Stimulated activated CD8-positive, alpha-beta memory T cell treated with anti-CD3 and anti-CD28 coated beads, Interleukin-7, amount 100 ng/mL, for 24 hours (primary cell): ENCODE measurements at regions not wholly inside any gene's neighbourhood (a gene's known extent, or its start where the extent isn't known, plus 50 kb on each side); places are given as distances from the start of the nearest gene placed in this dataset.
A peak's percentile ranks its signal among the peaks of the same experiment; 100 is the strongest.
"Not testable (repeated sequence)": the region's sequence is repeated elsewhere in the genome, so short reads cannot be mapped to it uniquely, and the experiment has no call there.

Source experiments
- DNase-seq: peaks from one replicate; pipeline ENCODE4 v3.0.0-alpha.2; 2020; ENCODE audit warnings: low read depth

GRCh38 chr2:207409517-207409916 is 120.2 kb upstream of the CREB1 start:
- DNase-seq, result no peak

DNA sequence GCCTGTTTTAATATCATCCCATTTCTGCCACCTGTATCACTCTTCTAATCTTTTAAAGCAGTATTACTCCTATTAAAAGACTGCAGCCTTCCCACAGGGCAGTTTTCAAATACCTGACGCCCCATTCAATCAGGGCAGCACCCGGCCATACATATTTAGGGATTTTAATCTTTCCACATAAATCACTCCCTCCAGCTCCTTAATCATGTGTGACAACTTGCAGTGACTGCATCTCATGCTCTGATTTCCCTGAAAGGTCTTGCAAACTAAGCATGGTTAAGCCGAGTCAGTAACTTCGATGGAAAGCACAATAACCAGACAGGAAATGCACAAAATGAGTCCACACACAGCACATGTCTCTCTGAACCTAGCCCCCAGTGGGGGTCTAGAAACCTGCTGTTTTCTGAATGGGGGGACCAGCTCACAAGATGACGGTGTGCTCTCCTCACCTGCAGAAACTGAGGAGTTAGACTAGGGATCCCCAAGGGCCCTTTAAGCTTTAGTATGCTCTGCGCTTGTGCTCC is 116.9 kb upstream of the CREB1 start:
- no peak for DNase-seq

- DNase-seq, result no peak
Measured at GRCh38 chr2:207413376-207413907, 116.3 kb upstream of the CREB1 start.

DNA sequence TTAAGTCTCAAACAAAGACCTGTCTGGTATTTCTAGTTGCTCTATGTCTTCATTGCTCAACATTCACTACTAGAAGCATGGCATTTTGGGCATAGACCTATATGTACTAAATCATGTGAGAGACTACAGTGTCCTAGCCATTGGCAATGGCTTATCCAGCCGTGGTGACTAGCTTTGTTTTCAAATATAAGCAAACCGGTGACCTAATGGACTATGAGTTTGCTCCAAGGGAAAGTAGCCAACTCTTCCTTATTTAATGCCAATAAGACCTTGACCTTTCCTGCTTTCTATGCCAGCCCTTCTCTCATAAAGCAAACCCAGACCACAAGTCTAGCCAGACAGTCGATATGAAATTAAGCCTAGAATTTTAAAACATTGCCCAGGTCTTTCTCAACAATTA is 113.7 kb upstream of the CREB1 start:
- no peak for DNase-seq

GRCh38 chr2:207416900-207417299 is 112.9 kb upstream of the CREB1 start:
- no peak for DNase-seq

GRCh38 chr2:207417301-207417718 is 112.5 kb upstream of the CREB1 start:
- no peak for DNase-seq

DNA sequence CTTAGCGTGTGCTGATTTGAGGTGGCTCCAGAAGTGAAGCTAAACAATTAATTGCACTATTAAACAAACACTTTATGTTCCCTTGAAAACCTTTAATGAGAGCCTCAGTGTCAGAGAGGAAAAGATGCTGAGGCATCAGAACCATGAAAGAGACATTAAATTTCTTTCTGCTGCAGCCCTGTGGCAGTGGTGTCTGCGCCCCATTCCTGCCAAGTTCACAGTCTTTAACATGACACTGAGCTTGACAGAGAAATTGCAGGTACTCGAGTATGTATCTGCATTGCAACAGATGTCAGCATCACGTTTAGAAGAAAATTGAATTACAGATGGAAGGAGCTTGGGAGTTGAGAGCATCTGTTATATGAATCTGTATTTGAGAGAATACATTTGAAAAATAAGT is 111.3 kb upstream of the CREB1 start:
- no peak for DNase-seq

GRCh38 chr2:207419331-207419730 is 110.4 kb upstream of the CREB1 start:
- no peak for DNase-seq

DNA sequence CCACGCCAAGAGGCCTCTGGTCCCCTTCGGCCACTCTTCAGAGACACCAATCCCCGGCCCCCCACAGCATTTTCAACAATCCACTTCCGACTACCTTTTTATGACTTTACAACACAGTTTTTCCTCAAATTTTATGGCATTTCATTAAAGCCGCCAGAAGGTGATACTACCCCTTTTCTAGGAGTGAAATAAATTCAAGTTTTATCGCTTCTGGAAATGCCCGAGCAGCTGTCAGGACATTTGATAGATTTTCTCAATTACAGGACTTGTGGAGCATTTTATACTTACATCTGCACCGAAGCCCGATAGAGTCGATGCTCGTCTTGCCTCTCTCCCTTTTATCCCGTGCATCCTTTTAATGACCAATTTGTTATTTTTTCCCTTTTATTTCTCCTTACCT is 108.1 kb upstream of the CREB1 start:
- DNase-seq, result no peak

GRCh38 chr2:207422380-207422779 is 107.4 kb upstream of the CREB1 start:
- DNase-seq, result no peak

- DNase-seq, result peak; percentile 10
Measured at GRCh38 chr2:207423886-207424285, 105.9 kb upstream of the CREB1 start.

- DNase-seq, result no peak
Measured at GRCh38 chr2:207427986-207428385, 101.8 kb upstream of the CREB1 start.

- no peak for DNase-seq
Measured at GRCh38 chr2:207428573-207428972, 101.2 kb upstream of the CREB1 start.

DNA sequence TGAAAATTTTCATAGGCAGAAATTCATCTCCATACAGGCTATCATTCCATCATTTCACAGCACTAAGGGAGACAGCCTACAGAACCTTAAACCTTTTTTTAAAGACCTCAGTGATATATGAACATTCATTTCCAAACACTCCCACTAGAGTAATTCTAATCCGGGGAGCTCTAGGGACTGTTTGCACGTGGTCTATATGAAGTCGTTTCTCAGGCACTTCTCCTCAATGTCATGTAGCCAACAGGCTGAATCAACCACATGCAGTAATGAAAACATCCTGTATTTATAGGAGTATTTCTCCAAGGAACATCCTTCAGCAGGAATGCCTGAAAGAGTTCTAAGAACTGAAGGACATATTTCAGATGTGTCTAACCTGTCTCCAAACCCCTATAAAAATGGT is 97.3 kb upstream of the CREB1 start:
- no peak for DNase-seq

- DNase-seq, result no peak
Measured at GRCh38 chr2:207434306-207434705, 95.5 kb upstream of the CREB1 start.

DNA sequence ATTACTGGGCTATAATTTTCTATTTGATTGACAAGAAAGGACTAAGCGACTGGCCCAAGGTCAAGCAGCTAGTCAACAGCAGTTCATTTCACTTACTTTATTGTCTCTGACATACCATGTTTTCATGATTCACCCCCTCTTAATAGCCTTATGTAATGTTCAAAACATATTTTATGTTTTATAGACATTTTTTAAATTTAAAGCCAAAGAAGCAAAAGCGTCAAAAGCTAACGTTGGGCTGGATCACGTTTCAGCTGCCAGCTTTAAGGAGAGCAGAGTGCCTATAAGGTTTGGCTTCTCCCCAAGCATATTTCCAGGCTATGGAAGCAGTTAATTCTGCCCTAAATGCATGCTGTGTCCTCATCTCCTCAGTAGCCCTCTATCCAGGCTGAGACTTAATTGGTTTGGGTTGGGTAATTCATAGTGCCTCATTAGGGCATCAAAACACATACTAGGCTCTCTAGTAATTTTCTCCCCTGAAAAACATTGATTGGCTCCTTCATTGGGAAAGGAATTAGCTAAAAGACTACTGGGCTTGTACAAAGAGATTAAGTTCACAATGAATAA is 94.8 kb upstream of the CREB1 start:
- no peak for DNase-seq

- no peak for DNase-seq
Measured at GRCh38 chr2:207437136-207437523, 92.6 kb upstream of the CREB1 start.

GRCh38 chr2:207437524-207438143 is 92.1 kb upstream of the CREB1 start:
- DNase-seq, result no peak

DNA sequence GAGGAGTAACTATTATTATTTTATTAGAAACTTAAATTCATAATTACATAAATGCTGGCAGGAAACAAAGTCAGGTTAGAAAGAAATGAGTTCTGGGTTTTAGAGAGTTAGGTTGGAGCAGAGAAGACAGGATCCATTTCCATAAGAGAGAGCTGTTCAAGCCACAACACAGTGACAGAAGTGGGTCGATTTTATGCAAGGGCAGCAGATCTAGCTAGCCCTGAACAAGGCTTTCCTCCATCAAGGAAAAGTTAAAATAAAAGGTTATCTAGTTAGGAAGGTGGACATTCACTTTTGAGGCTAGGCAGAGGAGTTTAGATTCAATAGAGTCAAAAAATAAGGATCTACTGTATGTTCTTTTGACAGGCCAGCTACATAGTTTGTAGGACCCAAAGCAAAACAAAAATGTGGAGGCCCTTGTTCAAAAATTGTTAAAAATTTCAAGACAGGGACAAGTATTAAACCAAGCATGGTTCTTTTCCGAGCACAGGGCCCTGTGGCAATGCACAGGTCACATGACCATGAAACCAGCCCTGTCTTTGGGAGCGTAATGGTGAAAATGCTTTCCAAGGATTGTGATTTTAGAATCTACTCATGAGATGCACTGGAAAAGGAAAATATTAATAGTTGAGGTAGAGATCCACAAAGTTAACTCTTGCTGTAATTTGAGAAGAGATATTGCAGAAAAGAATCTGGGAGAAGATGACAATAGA is 91.2 kb upstream of the CREB1 start:
- DNase-seq, result no peak

- not testable (repeated sequence) for DNase-seq
Measured at GRCh38 chr2:207439881-207440280, 89.9 kb upstream of the CREB1 start.

GRCh38 chr2:207444756-207445155 is 85.0 kb upstream of the CREB1 start:
- DNase-seq, result no peak

DNA sequence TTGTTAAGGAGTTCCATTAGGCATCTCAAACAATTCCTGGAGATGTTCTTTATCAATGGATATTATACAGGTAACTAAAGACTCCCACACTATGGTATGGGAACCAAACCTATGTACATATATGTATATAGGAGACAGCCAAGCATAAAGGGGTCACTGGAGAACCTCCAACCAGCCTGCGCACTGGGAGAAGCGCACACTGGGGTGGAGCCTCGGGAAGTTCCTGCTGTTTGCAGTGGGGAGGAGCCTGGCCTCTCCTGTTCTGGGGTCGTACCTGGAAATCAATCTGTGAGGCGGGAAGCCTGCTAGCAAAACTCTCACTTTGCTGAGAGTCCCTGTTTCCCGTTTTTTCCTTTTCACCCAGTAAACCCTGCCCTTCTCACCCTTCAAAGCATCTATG is 83.1 kb upstream of the CREB1 start:
- DNase-seq, result no peak

- DNase-seq, result no peak
Measured at GRCh38 chr2:207448006-207448405, 81.8 kb upstream of the CREB1 start.
